ENCODE measurements at regions not wholly inside any gene's neighbourhood (a gene's known extent, or its start where the extent isn't known, plus 50 kb on each side); places are given as distances from the start of the nearest gene placed in this dataset.
"Not testable (repeated sequence)": the region's sequence is repeated elsewhere in the genome, so short reads cannot be mapped to it uniquely, and the experiment has no call there.

- no peak for DNase-seq (ENCODE audit: low read depth in 2 of 2)
These were observed 106.5 kb downstream of the KLF13 start for GRCh38 chr15:31433091-31433490.

DNA sequence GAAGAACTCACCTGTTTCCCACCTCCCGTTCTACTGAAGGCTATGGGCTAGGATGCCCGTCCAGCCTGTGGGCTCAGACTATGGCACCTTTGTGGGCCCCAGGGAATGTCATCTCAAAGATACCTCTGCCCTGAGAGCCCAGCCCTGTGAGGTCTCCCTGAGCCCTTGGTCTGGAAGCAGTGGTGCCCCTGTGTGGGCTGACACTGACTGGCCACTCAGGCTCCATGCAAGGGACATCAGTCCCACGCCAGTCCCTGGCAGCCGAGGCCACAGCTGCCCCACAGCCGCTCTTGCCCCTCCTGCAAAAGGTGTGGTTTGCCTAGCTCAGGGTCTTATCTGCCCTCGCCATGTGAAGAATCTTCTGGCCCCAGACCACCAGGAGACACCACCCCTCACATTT lies 106.9 kb downstream of the KLF13 start:
- no peak for DNase-seq (ENCODE audit: low read depth in 2 of 2)

GRCh38 chr15:31434275-31434587 lies 107.6 kb downstream of the KLF13 start:
- DNase-seq (ENCODE audit: low read depth in 2 of 2): no peak

DNA sequence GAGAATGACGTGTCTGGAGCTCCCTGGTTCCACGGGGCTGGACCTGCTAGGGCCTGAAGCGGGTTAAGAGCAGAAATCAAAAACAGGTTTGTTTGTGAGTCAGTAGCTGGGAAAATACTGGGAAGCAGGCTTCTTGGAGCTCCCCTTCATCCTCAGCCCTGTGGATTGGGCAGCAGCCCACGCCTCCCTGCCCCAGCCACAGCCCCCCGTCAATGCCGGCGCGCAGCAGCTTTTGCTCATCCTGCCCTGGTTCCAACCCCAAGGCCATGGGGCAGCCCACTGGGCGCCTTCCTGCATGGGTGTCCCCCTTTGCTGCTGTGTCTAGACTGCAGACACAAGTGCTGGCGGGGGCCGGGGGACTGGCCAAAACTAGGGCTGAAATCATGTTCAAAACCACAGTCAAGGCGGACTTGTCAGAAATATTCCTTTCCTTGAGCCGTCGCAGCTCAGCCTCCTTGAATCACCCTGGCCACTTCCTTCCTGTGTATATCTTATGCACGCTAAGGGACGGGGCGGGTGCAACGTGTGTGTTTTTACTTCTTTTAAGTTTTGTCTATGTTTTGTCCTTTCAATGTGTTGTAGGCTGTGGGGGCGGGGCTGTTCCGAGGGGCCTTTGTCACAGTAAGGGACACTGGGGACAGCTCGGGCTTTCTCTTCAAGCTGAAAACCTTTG lies 108.1 kb downstream of the KLF13 start:
- peak; percentile 66 to 77 for DNase-seq (ENCODE audit: low read depth in 2 of 2)

DNA sequence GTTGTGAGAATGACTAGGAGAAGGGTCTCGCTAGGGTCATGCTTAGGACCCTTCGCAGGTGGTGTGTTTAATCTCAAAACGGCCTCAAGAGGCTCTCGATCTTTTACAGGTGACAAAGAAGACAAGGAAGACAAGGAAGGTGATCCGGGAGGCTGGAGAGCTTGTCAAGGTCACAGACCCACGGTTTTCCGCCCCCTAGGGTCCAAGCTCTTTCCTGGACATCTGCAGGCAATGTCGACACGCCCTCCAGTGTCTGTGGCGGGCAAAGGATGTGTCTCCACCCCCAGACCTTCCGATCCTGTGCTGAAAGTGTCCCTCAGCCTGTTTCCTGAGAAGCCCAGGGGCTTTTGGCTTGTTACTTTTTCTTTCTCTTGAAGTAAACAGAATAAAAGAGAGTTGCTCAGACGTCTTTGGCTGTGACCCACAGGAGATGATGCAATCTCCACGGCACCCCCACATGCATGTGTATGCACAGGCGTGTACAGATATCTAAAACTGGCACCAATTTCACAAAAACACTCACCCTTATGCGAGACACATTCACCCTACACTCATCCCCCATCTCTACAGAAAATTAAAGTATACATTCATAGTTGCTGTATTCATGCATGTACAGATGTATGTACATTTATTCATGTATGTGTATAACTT lies 108.8 kb downstream of the KLF13 start:
- DNase-seq (ENCODE audit: low read depth in 2 of 2): peak; percentile 59 to 74

- peak in 1 of 2 experiments; percentile 27 for DNase-seq (ENCODE audit: low read depth in 2 of 2)
These were observed 109.4 kb downstream of the KLF13 start for GRCh38 chr15:31435912-31436628.

DNA sequence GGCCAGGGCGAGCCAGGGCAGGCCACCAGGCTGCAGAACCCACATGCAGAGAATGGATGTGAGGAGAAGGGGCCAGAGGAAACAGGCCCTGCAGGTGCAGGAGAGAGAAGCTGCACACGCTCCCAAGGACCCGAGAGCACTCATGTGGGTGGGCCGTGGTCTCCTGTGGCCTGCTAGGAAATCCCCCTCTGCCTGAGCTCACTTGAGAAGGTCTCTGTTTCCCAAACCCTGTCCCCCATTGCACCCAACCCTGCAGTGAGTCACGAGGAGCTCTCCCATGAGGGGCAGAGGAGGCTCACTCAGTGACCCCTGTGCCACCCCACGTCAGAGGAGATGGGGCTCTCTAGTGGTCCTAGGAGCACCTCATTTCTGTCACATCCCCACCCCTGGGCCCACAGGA lies 111.1 kb downstream of the KLF13 start:
- DNase-seq (ENCODE audit: low read depth in 2 of 2): peak; percentile 43 to 68

DNA sequence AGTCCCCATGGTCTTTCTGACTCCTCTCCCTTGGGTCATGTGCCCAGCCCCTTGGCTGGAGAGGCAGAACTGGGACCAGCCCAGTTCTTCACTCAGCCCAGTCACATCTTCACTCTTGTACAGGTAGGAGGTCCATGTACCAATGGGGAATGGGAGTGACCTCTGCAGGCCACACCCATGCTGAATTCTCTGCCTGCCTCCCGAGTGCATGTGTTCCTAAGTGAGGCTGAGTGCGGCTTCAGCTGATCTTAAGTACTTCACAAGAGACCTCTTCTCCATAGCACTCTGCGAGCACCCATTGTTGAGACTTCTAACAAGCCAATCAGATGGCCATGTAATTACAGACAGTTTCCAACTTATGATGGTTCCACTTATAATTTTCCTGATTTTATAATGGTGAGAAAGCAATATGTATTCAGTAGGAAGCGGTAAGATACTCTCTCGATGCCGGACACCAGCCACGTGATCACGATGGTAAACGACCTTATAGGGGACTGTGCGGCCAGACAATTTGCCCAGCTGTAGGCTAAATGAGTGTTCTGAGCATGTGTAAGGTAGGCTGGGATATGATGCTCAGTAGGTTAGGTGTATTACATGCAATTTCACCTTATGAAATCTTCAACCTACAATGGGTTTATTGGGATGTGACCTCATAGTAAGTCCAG lies 112.1 kb downstream of the KLF13 start:
- DNase-seq (ENCODE audit: low read depth in 2 of 2): no peak

DNA sequence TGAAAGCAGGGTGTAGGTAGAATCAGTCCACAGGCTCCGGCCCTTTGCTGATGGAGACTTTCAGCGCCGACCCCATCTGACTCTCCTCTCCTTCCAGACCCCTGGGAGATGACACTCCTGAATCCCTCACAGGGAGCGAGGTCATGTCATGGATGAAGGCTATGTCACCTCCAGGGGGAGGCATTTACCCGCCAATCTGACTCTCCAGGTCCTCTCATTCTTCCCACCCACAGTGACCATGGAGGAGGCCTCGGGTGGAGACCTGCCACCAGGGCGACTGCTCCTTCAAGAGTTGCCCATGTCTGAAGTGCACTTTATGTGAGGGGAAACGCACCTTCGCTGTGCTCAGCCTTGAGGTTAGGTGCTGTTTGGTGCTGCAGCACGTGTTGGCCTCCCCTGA lies 112.7 kb downstream of the KLF13 start:
- peak in 1 of 2 experiments; percentile 34 for DNase-seq (ENCODE audit: low read depth in 2 of 2)

DNA sequence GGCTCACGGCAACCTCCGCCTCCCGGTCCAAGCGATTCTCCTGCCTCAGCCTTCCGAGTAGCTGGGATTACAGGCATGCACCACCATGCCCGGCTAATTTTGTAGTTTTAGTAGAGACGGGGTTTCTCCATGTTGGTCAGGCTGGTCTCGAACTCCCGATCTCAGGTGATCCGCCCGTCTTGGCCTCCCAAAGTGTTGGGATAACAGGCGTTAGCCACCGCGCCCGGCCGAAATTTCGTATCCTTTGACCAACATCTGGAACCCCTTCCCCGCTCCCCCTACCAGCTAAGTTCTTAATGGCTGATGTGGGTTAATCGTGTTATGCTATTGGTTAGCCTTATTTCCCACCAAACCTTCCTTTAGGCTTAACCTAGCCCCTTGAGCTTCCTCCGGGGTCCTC lies 113.6 kb downstream of the KLF13 start:
- DNase-seq (ENCODE audit: low read depth in 2 of 2): not testable (repeated sequence)

DNA sequence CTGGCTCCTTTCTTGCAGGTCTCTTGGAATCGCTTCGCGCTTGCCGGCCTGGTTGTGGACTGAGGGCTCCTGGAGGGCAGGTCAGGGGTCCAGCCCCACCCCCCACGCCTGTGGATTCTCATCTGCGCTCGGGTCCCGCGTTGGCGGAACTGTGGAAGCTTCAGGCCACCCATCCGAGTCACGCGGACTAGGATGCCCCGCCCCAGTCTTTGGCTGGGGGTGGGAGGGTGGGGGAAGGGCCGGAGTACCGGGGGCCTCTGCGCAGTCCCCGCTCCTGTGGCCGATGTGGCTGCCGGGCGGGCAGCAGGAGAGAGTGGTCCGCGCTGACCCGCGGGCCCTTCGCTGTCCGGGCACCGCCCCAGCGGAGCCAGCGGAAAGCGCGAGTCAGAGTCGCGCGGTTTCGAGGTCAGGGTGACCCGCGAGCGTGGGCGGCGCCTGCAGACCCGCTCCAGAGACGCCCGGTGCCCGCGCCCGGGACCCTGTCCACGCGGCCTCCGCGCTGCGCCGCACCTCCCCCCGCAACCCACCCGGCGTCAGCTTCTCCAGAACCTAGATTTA lies 114.2 kb downstream of the KLF13 start:
- DNase-seq (ENCODE audit: low read depth in 2 of 2): peak in 1 of 2 experiments; percentile 26

GRCh38 chr15:31442226-31442625 lies 115.6 kb downstream of the KLF13 start:
- no peak for DNase-seq (ENCODE audit: low read depth in 2 of 2)

DNA sequence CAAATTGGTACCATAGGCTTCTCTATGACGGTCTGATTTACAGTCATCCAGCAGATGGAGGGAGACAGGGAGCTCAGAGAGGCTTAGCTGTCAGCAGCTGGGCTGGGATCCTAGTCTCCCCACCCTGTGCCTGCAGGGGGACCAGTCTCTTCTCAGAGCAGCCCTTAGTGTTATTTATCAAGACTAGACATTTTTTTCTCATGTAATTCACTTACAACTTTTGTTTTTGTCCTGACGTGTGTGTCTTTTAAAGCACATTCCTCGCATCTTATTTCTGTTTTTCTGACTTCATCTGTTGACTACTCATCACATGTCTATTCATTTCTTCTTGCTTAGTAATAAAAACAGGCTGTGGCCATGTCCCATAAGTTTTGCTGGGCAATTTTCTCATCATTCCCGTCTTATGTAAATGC lies 116.1 kb downstream of the KLF13 start:
- no peak for DNase-seq (ENCODE audit: low read depth in 2 of 2)

GRCh38 chr15:31444844-31445243 lies 118.2 kb downstream of the KLF13 start:
- no peak for DNase-seq (ENCODE audit: low read depth in 2 of 2)

- DNase-seq (ENCODE audit: low read depth in 2 of 2): no peak
These were observed 119.9 kb downstream of the KLF13 start for GRCh38 chr15:31446546-31446945.

- DNase-seq (ENCODE audit: low read depth in 2 of 2): no peak
These were observed 121.4 kb downstream of the KLF13 start for GRCh38 chr15:31447931-31448634.

- no peak for DNase-seq (ENCODE audit: low read depth in 2 of 2)
These were observed 122.0 kb downstream of the KLF13 start for GRCh38 chr15:31448635-31448979.

DNA sequence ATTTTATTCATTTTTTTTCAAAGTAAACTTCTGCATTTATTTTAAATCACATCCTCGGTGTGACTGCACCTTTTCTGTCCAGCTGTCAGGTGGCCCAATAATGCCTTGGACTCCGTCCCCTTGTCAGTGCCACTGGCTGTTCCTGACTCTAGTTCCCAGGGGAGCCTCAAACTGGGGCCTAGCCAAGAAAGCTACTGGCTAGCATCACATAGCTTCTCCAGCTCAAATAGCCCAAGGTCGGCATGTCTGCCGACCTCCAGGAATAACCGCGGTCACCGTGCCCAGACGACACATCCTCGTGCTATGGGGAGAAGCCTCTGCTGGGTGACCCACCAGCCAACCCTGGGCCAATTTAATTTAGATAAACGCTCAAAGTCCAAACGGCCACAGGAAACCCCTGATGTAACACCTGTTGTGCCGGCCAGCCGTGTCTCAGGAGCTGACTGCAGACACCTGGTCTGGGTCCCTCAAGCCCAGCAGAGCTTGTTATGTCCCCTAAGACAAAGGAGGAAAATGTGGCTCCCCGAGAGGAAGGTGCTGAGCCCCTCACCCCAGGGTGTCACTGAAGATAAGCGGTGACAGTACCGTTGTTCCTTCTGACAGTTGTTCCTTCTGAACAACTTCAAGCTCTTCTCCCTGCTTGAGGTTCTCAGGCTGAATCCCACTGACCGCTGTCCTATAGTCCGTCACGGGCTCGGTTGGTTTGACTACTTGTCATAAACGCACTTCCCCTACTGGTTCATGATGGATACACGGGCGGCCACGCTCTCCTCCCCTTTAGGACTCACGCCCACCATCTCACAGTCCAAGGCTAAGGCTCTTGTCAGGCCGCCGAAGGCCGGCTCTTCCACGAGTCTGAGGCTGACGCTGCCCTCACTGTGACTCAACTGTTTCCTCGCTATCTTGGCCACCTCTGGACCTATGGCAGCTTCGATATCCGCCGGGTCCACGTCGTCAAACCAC lies 126.2 kb downstream of the KLF13 start:
- no peak for DNase-seq (ENCODE audit: low read depth in 2 of 2)

DNA sequence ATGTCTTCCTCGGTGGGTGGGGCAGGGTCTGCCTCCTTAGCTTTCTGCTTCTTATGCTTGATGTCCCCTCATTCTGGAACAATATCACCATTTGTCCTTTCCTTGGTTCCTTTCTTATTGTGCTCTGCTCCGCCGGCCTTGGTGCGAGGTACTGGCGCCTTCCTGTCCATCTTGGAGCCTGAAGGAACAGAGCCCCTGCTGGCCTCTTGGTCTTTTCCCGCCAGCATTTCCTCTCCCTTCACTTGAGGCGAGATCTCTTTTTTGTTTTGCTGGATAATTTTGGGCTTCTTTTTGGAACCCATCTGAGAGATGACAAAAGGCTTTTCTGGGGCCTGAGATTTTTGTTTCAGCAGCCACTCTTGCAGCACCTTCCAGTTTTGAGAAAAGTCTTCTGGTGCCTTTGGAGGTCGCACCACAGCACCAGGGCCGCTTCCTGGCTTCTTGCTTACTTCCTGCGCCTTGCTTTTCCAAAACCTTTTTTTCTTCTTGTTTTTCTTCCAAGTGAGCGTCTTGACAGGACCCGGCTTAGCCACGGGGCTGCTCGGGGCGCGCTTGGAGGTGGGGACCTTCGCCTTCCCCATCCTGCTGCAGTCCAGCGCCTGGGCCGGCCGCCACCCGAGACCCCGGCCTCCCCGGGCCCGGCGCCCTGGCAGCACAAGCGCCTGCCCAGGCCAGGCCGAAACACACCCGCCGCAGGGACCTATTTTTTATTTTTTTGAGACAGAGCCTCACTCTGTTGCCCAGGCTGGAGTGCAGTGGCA lies 127.1 kb downstream of the KLF13 start:
- no peak for DNase-seq (ENCODE audit: low read depth in 2 of 2)

DNA sequence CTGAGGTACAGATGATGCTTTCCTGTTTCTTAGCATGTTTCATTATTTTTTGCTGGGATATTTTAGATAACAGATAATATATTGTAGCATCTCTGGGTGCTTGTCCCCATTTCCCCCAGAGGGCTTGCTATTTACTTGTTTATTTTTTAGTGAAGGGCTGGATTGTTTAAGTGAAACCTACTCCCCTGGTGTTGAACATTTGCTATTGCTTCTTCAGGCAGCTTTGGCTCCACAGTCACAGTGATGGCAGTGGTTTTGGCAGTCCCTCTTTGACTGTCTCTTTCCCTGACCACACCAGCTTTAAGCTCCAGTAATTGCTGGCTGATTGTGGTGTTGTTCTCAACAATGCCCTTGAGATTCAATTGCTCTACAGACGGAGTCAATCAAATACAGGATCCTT lies 128.9 kb downstream of the KLF13 start:
- no peak for DNase-seq (ENCODE audit: low read depth in 2 of 2)
